Chondrocyte (in vitro differentiated cells): ENCODE measurements at regions not wholly inside any gene's neighbourhood (a gene's known extent, or its start where the extent isn't known, plus 50 kb on each side); places are given as distances from the start of the nearest gene placed in this dataset.

ENCODE experiments used
- DNase-seq: peaks from one replicate; pipeline ENCODE4 v3.0.0; 2021; ENCODE audit warnings: mixed read lengths, low spot score
- H3K27ac Mint-ChIP-seq: one replicate; pipeline ENCODE4 v1.8.0; 2021; ENCODE audit warnings: mild to moderate bottlenecking, moderate library complexity, mixed read lengths; ENCODE audit not compliant: unreplicated experiment
- H3K27me3 Mint-ChIP-seq: 2 replicates; pipeline ENCODE4 v1.8.0; 2021; ENCODE audit warnings: low read depth, mixed read lengths
- H3K36me3 Mint-ChIP-seq: 2 replicates; pipeline ENCODE4 v1.8.0; 2021; ENCODE audit warnings: low read depth, mixed read lengths
- H3K4me1 Mint-ChIP-seq: 2 replicates; pipeline ENCODE4 v1.8.0; 2021; ENCODE audit warnings: low read depth, mild to moderate bottlenecking, mixed read lengths
- H3K4me3 Mint-ChIP-seq: one replicate; pipeline ENCODE4 v1.8.0; 2021; ENCODE audit warnings: mild to moderate bottlenecking, moderate library complexity, mixed read lengths; ENCODE audit not compliant: unreplicated experiment
- H3K9me3 Mint-ChIP-seq: 2 replicates; pipeline ENCODE4 v1.8.0; 2021; ENCODE audit warnings: low read depth, mixed read lengths
- CTCF ChIP-seq: fragments of 200-600 bp; sonication (generic); IDR thresholded peaks from 2 replicates; pipeline ENCODE4 v1.5.0; 2021; ENCODE audit warnings: antibody characterized with exemption, mild to moderate bottlenecking, moderate library complexity

GRCh38 chr5:60183881-60184280, 290.4 kb upstream of the PDE4D start:
- Mint-ChIP-seq H3K36me3 (no peaks in the 10 kb centered on the region), H3K27ac (no peak overlapping the region), H3K9me3 (no peaks in the 10 kb centered on the region), H3K4me1 (peaks cover 19% of the 10 kb centered on the region), H3K27me3 (no peaks in the 10 kb centered on the region), H3K4me3 (no peak overlapping the region)
- DNase-seq, result no peak
- no peak for TF ChIP-seq CTCF

GRCh38 chr5:60178101-60178500, 284.6 kb upstream of the PDE4D start:
- peaks cover 28% of the 10 kb centered on the region for H3K4me1 Mint-ChIP-seq
- peaks cover 8% of the 10 kb centered on the region for H3K36me3 Mint-ChIP-seq
- no peak for DNase-seq
- H3K27me3 Mint-ChIP-seq, result no peaks in the 10 kb centered on the region
- no peak for TF ChIP-seq CTCF
- H3K9me3 Mint-ChIP-seq, result peaks cover 21% of the 10 kb centered on the region
- H3K4me3 Mint-ChIP-seq, result no peak overlapping the region
- H3K27ac Mint-ChIP-seq, result peak overlapping the region; percentile 37

- Mint-ChIP-seq H3K4me1 (peaks cover 28% of the 10 kb centered on the region), H3K4me3 (no peak overlapping the region), H3K9me3 (peaks cover 21% of the 10 kb centered on the region), H3K36me3 (peaks cover 8% of the 10 kb centered on the region), H3K27me3 (no peaks in the 10 kb centered on the region), H3K27ac (peak overlapping the region; percentile 30)
- no peak for DNase-seq
- no peak for TF ChIP-seq CTCF
Measured at GRCh38 chr5:60177596-60177995, 284.1 kb upstream of the PDE4D start.

GRCh38 chr5:60173667-60174066, 280.1 kb upstream of the PDE4D start:
- no peak for TF ChIP-seq CTCF
- H3K27me3 Mint-ChIP-seq, result no peaks in the 10 kb centered on the region
- H3K4me1 Mint-ChIP-seq, result peaks cover 24% of the 10 kb centered on the region
- H3K9me3 Mint-ChIP-seq, result peaks cover 22% of the 10 kb centered on the region
- H3K27ac Mint-ChIP-seq, result no peak overlapping the region
- peaks cover 8% of the 10 kb centered on the region for H3K36me3 Mint-ChIP-seq
- no peak for DNase-seq
- no peak overlapping the region for H3K4me3 Mint-ChIP-seq

- no peak for DNase-seq
- H3K27ac Mint-ChIP-seq, result no peak overlapping the region
- no peak overlapping the region for H3K4me3 Mint-ChIP-seq
- peaks cover 5% of the 10 kb centered on the region for H3K36me3 Mint-ChIP-seq
- peaks cover 10% of the 10 kb centered on the region for H3K9me3 Mint-ChIP-seq
- no peaks in the 10 kb centered on the region for H3K27me3 Mint-ChIP-seq
- no peak for TF ChIP-seq CTCF
- peaks cover 17% of the 10 kb centered on the region for H3K4me1 Mint-ChIP-seq
Measured at GRCh38 chr5:60163762-60164161, 270.2 kb upstream of the PDE4D start.
